ENCODE measurements at regions not wholly inside any gene's neighbourhood (a gene's known extent, or its start where the extent isn't known, plus 50 kb on each side); places are given as distances from the start of the nearest gene placed in this dataset.

DNA sequence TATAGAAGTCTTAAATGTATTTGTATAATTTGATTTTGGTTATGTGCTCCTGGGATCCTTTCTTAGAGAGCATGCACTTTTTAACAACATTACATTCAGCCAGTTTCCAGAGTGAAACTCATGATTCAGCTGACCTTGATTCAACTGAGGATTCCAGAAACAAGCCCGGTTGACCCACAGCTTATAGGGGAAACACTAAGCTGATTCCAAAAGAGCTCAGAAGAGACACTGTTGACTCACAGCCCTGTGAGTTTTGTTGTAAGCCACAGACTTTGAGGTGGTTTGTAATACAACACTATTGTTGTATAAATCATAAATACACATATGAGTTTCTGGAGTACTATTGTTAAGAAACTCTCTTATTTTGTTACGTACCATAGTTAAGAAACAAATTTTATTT, 133.8 kb upstream of the MGAT4C start:
- Histone ChIP-seq H3K36me3 (ENCODE audit: control insufficient read depth in 2 of 2, extremely low read depth in 1 of 2, insufficient read depth in 2 of 2, low read length in 2 of 2) (no peaks in the 10 kb centered on the region), H3K9me1 (replicated peaks; ENCODE audit: control insufficient read depth, extremely low read depth, insufficient read depth, low read length) (no peaks in the 10 kb centered on the region), H3K4me2 (ENCODE audit: insufficient read depth, low read length) (no peak overlapping the region), H3K9me3 (replicated peaks; ENCODE audit: control insufficient read depth, insufficient read depth, low read length) (no peaks in the 10 kb centered on the region), H2AFZ (ENCODE audit: low read depth, low read length) (no peak overlapping the region), H3K79me2 (ENCODE audit: control insufficient read depth, insufficient read depth, low read length) (no peaks in the 10 kb centered on the region), H3K4me1 (ENCODE audit: control insufficient read depth, extremely low read depth, insufficient read depth, low read length) (no peaks in the 10 kb centered on the region), H3K27me3 (ENCODE audit: control insufficient read depth in 2 of 2, insufficient read depth in 2 of 2, low read length in 2 of 2) (no peaks in the 10 kb centered on the region), H3K9ac (replicated peaks; ENCODE audit: extremely low read depth, insufficient read depth, low read length) (no peak overlapping the region), H4K20me1 (replicated peaks; ENCODE audit: control insufficient read depth, extremely low read depth, insufficient read depth, low read length) (no peaks in the 10 kb centered on the region), H3K4me3 (replicated peaks in 1 of 3; ENCODE audit: insufficient read depth in 1 of 3, low read depth in 1 of 3, low read length in 3 of 3) (no peak overlapping the region), H3K27ac (ENCODE audit: insufficient read depth, low read depth, low read length) (no peak overlapping the region)
- dilution Hi-C loops (cut with MboI; ENCODE audit: extremely low pct_ligation_motif_present, low sequenced_read_pairs) (no loop called here), intact Hi-C loops (cut with micrococcal nuclease) (no loop called here)
- ChIA-PET CTCF (no interaction called here), POLR2A (no interaction called here)
- BruUV-seq (replicated peaks) = no TSS peak
- DNase-seq (ENCODE audit: low read depth, low spot score) = no peak
- TF ChIP-seq FOS (IDR thresholded peaks at IDR 0.05; ENCODE audit: borderline replicate concordance, insufficient read depth, low read length) = no peak
- TF ChIP-seq MYC (IDR thresholded peaks at IDR 0.05; ENCODE audit: low read depth, low read length) = no peak
- TF ChIP-seq, protein P1, sequence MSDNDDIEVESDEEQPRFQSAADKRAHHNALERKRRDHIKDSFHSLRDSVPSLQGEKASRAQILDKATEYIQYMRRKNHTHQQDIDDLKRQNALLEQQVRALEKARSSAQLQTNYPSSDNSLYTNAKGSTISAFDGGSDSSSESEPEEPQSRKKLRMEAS (IDR thresholded peaks at IDR 0.05; ENCODE audit: insufficient read depth, insufficient read length) = no peak
- TF ChIP-seq, protein P2, sequence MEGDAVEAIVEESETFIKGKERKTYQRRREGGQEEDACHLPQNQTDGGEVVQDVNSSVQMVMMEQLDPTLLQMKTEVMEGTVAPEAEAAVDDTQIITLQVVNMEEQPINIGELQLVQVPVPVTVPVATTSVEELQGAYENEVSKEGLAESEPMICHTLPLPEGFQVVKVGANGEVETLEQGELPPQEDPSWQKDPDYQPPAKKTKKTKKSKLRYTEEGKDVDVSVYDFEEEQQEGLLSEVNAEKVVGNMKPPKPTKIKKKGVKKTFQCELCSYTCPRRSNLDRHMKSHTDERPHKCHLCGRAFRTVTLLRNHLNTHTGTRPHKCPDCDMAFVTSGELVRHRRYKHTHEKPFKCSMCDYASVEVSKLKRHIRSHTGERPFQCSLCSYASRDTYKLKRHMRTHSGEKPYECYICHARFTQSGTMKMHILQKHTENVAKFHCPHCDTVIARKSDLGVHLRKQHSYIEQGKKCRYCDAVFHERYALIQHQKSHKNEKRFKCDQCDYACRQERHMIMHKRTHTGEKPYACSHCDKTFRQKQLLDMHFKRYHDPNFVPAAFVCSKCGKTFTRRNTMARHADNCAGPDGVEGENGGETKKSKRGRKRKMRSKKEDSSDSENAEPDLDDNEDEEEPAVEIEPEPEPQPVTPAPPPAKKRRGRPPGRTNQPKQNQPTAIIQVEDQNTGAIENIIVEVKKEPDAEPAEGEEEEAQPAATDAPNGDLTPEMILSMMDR (IDR thresholded peaks at IDR 0.05; ENCODE audit: extremely low read depth in 1 of 2, insufficient read depth in 1 of 2, low read depth in 1 of 2, low read length in 2 of 2) = no peak
- TF ChIP-seq JUN (IDR thresholded peaks at IDR 0.05; ENCODE audit: borderline replicate concordance, insufficient read depth, insufficient read length, low read depth) = no peak
- no peak for TF ChIP-seq POLR2A (IDR thresholded peaks at IDR 0.05; ENCODE audit: low read depth, low read length)
- TF ChIP-seq EZH2 (IDR thresholded peaks at IDR 0.05; ENCODE audit: borderline replicate concordance, low read depth, low read length, severe bottlenecking) = no peak
- FAIRE-seq = no peak

Measured in endothelial cell of umbilical vein (primary cell).